Smooth muscle cell (in vitro differentiated cells): ENCODE measurements at regions not wholly inside any gene's neighbourhood (a gene's known extent, or its start where the extent isn't known, plus 50 kb on each side); places are given as distances from the start of the nearest gene placed in this dataset.

ENCODE experiments used
- DNase-seq: peaks from one replicate; lab custom pipeline; 2025; ENCODE audit not compliant: unreplicated experiment; lab: John Stamatoyannopoulos, UW
- H2AFZ ChIP-seq: fragments of 200-600 bp; sonication (generic); 2 replicates; pipeline ENCODE4 v1.6.0; 2016; ENCODE audit warnings: antibody characterized with exemption, low read depth, mild to moderate bottlenecking
- H3F3A ChIP-seq: fragments of 200-600 bp; sonication (generic); 2 replicates; pipeline ENCODE4 v1.6.0; 2017; ENCODE audit warnings: antibody characterized with exemption, low read depth
- H3K27ac ChIP-seq: fragments of 200-600 bp; sonication (generic); 2 replicates; pipeline ENCODE4 v1.5.1; 2016; ENCODE audit warnings: low read depth, mild to moderate bottlenecking
- H3K27me3 ChIP-seq: fragments of 200-600 bp; sonication (generic); 2 replicates; pipeline ENCODE4 v1.6.1; 2016; ENCODE audit warnings: low read depth, mild to moderate bottlenecking
- H3K36me3 ChIP-seq: fragments of 200-600 bp; sonication (generic); 2 replicates; pipeline ENCODE4 v1.5.1; 2016; ENCODE audit warnings: low read depth
- H3K4me1 ChIP-seq: fragments of 200-600 bp; sonication (generic); 2 replicates; pipeline ENCODE4 v1.5.1; 2016; ENCODE audit warnings: low read depth
- H3K4me2 ChIP-seq: fragments of 200-600 bp; sonication (generic); 2 replicates; pipeline ENCODE4 v1.6.0; 2016; ENCODE audit warnings: mild to moderate bottlenecking
- H3K4me3 ChIP-seq: fragments of 200-600 bp; sonication (generic); 2 replicates; pipeline ENCODE4 v1.5.1; 2016; ENCODE audit warnings: mild to moderate bottlenecking
- H3K79me2 ChIP-seq: fragments of 200-600 bp; sonication (generic); 2 replicates; pipeline ENCODE4 v1.6.0; 2016; ENCODE audit warnings: low read depth, mild to moderate bottlenecking
- H3K9ac ChIP-seq: fragments of 200-600 bp; sonication (generic); 2 replicates; pipeline ENCODE4 v1.6.0; 2016; ENCODE audit warnings: low read depth
- H3K9me3 ChIP-seq: fragments of 200-600 bp; sonication (generic); replicated peaks from 2 replicates; pipeline ENCODE4 v1.5.1; 2016; ENCODE audit warnings: low read depth
- H4K20me1 ChIP-seq: fragments of 200-600 bp; sonication (generic); 2 replicates; pipeline ENCODE4 v1.6.0; 2016; ENCODE audit warnings: low read depth
- WGBS: methylation state at CpG from one replicate; pipeline ENCODE4 v1.1.7; 2016; ENCODE audit warnings: low lambda C conversion rate; 5-methylcytosine and 5-hydroxymethylcytosine counted together
- TF ChIP-seq, protein P1 (sequence below): fragments of 200-600 bp; sonication (generic); IDR thresholded peaks from 2 replicates; pipeline ENCODE4 v1.5.1; 2017; ENCODE audit warnings: borderline replicate concordance, mild to moderate bottlenecking, antibody characterized with exemption; ENCODE audit not compliant: insufficient read depth, poor library complexity, severe bottlenecking

DNA sequence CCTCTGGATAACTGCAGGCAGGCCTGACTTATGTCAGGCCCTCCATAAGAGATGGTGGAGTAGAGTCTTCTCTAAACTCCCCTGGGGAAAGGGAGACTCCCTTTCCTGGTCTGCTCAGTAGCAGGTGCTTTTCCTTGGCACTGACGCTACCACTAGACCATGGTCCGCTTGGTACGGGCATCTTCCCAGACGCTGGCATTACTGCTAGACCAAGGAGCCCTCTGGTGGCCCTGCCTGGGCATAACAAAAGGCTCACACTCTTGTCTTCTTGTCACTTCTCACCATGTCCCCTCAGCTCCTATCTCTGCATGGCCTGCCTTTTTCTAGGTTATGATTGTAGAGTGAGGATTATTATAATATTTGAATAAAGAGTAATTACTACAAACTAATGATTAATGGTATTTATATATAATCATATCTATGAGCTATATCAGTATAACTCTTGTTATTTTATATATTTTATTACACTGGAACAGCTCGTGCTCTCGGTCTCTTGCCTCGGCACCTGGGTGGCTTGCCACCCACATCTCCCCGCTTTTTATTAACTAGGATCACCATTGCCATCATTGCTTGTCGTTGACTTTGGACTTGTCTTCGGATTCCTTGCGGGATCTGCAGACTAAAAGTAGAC is 59.8 kb upstream of the ARL4D start:
- Histone ChIP-seq H3K9me3 (no peaks in the 10 kb centered on the region), H3K4me1 (peaks cover 4% of the 10 kb centered on the region), H3K27ac (no peak overlapping the region), H3K4me2 (no peak overlapping the region), H3K9ac (no peak overlapping the region), H4K20me1 (no peaks in the 10 kb centered on the region), H3K79me2 (no peaks in the 10 kb centered on the region), H3K27me3 (no peaks in the 10 kb centered on the region), H2AFZ (no peak overlapping the region), H3F3A (peaks cover 10% of the 10 kb centered on the region), H3K4me3 (no peak overlapping the region), H3K36me3 (no peaks in the 10 kb centered on the region)
- 81% methylated on average over 11 of the region's 11 CpGs for WGBS
- no peak for DNase-seq
- TF ChIP-seq, protein P1, sequence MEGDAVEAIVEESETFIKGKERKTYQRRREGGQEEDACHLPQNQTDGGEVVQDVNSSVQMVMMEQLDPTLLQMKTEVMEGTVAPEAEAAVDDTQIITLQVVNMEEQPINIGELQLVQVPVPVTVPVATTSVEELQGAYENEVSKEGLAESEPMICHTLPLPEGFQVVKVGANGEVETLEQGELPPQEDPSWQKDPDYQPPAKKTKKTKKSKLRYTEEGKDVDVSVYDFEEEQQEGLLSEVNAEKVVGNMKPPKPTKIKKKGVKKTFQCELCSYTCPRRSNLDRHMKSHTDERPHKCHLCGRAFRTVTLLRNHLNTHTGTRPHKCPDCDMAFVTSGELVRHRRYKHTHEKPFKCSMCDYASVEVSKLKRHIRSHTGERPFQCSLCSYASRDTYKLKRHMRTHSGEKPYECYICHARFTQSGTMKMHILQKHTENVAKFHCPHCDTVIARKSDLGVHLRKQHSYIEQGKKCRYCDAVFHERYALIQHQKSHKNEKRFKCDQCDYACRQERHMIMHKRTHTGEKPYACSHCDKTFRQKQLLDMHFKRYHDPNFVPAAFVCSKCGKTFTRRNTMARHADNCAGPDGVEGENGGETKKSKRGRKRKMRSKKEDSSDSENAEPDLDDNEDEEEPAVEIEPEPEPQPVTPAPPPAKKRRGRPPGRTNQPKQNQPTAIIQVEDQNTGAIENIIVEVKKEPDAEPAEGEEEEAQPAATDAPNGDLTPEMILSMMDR, result peak; percentile 49

DNA sequence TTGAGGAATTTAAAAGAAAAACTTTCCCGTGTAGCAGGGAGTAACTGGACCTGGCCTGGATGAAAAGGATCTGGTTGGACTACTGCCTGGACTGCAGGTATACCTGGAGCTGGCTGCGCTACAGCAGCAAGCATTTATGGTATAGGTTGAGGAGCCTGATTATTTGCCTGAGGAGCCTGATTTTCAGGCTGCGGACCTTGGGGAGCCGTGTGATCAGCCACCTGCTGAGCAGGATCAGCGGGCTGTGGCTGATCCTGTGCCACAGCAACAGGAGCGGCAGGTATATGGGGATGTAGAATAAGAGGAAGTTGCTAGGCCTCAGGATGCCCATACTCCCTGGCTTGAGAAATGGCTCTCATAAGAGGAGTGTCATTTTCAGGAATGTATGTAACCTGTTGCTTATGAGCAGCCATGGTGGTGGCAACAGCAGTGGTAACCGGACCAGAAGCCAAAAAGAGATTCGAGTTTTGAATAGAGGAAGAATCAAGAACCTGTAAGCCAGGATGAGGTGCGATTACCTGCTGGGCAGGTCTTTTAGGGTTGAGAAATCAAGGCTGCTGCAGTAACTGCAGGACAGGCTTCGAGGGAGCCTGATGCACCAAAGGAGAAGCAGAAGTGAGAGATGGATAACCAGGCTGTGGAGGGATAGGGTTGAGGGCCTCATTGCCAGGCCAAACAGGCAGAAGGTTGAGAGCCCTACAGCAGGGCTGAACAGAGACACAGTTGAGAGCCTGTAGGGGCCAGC is 60.9 kb upstream of the ARL4D start:
- no peak overlapping the region for H3K4me2 ChIP-seq
- H3K36me3 ChIP-seq, result no peaks in the 10 kb centered on the region
- no peaks in the 10 kb centered on the region for H4K20me1 ChIP-seq
- H3K4me3 ChIP-seq, result no peak overlapping the region
- TF ChIP-seq, protein P1, result no peak
- DNase-seq, result no peak
- H2AFZ ChIP-seq, result no peak overlapping the region
- no peaks in the 10 kb centered on the region for H3K79me2 ChIP-seq
- H3F3A ChIP-seq, result peaks cover 10% of the 10 kb centered on the region
- no peak overlapping the region for H3K27ac ChIP-seq
- WGBS, result 83% methylated on average over 10 of the region's 10 CpGs
- H3K9me3 ChIP-seq, result no peaks in the 10 kb centered on the region
- no peak overlapping the region for H3K9ac ChIP-seq
- no peaks in the 10 kb centered on the region for H3K27me3 ChIP-seq
- H3K4me1 ChIP-seq, result peaks cover 4% of the 10 kb centered on the region

DNA sequence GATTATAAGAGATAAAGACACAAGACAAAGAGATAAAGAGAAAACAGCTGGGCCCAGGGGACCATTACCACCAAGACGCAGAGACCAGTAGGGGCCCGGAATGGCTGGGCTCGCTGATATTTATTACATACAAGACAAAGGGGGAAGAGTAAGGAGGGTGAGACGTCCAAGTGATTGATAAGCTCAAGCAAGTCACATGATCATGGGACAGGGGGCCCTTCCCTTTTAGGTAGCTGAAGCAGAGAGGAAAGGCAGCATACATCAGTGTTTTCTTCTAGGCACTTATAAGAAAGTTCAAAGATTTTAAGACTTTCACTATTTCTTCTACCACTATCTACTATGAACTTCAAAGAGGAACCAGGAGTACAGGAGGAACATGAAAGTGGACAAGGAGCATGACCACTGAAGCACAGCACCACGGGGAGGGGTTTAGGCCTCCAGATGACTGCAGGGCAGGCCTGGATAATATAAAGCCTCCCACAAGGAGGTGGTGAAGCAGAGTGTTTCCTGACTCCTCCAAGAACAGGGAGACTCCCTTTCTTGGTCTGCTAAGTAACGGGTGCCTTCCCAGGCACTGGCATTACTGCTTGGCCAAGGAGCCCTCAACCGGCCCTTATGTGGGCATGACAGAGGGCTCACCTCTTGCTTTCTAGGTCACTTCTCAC is 63.9 kb upstream of the ARL4D start:
- no peaks in the 10 kb centered on the region for H3K9me3 ChIP-seq
- H2AFZ ChIP-seq, result no peak overlapping the region
- H3K79me2 ChIP-seq, result no peaks in the 10 kb centered on the region
- no peak for DNase-seq
- no peaks in the 10 kb centered on the region for H3K36me3 ChIP-seq
- TF ChIP-seq, protein P1, result no peak
- H3K4me3 ChIP-seq, result no peak overlapping the region
- no peaks in the 10 kb centered on the region for H3K27me3 ChIP-seq
- no peak overlapping the region for H3K27ac ChIP-seq
- H3K9ac ChIP-seq, result no peak overlapping the region
- 53% methylated on average over 7 of the region's 7 CpGs for WGBS
- peaks cover 12% of the 10 kb centered on the region for H3K4me1 ChIP-seq
- peaks cover 10% of the 10 kb centered on the region for H3F3A ChIP-seq
- H3K4me2 ChIP-seq, result peak overlapping the region; percentile 9
- H4K20me1 ChIP-seq, result no peaks in the 10 kb centered on the region
